ENCODE measurements at regions not wholly inside any gene's neighbourhood (a gene's known extent, or its start where the extent isn't known, plus 50 kb on each side); places are given as distances from the start of the nearest gene placed in this dataset.
A peak's percentile ranks its signal among the peaks of the same experiment; 100 is the strongest.

DNA sequence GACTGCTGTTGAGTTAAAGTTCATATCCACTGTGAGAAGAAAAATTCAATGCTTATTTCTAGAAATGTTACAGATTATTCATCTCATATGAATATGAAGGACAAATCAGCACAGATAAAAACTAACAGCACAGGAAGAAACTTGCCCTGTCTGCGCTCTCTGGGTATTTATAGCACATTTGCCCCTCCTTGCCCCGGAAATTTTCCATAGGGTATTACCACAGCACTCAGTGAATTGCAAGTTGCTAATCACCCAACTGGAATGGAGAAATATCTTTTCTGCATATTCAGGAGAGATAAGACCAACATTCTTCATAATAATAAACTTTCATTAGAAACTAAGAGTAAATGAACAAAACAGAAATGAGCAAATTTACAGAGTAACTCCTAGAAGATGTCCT, 318.0 kb upstream of the KLF12 start:
- no peak for FAIRE-seq

DNA sequence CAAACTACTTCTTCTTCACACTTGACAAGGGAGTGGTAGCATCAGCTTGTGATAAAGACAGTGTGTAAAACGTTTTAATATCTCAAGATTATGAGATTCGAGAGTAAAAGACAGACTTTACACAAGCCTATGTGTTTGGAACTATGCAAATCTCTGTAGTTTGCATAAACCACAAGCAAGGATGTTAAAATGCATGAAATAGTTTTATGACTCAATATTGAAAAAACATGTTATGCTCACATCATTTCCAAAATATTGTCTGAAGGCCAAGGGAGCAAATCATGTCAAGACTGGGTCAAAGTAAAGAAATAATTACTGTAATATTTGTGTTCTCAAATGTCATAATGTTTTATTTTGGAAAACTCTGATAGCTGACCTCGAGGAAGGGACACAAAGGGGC, 316.8 kb upstream of the KLF12 start:
- DNase-seq (ENCODE audit: low spot score in 2 of 2), result no peak
- FAIRE-seq, result no peak

More for the DNA sequence above, 318.0 kb upstream of the KLF12 start:
- no peak for DNase-seq (ENCODE audit: low spot score in 2 of 2)

DNA sequence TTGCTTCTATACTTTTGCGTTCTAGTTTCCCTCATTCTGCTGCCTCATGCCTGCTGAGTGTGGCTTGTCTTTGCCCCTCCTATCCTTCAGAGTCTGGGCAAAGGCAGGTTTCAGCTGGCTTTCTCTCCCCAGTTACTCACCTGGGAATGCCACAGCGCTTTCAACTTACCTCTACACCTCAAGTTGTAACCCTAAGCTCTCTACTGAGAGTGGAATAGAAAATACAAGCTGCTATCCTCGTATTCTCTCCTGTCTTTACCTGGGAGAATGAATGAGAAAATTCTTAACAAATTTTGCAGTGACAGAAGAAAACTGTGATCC, 316.3 kb upstream of the KLF12 start:
- no peak for FAIRE-seq
- DNase-seq (ENCODE audit: low spot score in 2 of 2), result no peak

DNA sequence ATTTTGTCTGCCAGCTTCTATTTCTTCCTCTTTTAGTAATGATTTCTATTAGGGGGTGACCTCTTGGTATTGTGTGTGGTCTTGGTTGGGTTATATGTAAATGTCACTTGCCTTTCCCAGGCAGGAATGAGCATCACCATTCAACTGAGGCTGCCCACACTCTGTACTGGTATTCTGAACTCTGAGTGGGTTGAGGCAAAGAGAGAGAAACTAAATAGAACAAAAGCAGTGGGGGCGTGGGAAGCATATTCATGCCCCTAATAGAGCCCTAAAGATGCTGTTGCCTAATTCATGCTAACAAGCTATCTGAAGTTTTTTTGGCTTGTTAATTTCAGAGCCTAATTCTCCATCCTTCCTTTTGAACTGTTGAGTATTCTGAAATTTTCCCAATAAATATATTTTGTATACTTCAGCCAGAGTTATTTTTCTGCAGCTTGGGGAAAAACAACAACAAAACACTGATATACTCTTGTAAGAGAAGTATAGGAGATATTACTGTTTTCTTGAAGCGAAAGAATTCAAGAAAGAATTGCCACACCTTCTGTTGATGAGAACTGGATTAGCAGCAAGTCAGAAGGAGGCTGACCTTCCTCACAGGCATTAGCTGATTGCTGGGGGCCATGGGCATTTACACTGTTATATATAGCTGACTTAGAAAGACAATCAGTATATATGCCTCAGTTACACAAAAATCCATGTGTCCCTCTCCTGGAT, 315.8 kb upstream of the KLF12 start:
- no peak for DNase-seq (ENCODE audit: low spot score in 2 of 2)
- no peak for FAIRE-seq

DNA sequence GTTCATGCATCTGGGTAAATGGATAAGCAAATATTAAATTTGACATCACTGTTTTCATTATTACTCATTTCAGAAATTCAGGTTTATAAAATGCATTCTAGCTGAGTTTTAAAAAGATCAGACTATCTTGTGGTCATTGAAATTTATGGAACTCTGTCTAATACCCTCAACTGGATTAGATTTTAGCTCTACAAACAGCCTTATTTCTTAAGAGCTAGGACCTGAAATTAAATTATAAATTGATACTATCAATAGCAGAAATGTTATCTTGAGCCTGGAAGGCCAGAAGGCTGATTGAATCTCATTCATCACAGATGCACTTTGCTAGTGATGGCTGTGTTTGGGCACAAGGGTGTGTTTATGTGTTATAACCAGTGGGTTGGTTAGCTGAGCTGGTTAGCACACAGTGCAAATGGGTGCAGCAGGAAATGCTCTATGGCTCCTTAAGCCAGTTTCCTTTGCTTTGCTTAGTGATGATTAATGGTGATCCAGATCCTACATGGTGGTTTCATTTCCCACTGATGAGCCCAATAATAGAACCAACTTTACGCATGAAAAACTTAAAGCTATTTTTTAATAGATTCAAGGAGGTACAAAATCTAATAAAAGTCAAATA, 310.8 kb upstream of the KLF12 start:
- DNase-seq (ENCODE audit: low spot score in 2 of 2), result no peak
- no peak for FAIRE-seq

DNA sequence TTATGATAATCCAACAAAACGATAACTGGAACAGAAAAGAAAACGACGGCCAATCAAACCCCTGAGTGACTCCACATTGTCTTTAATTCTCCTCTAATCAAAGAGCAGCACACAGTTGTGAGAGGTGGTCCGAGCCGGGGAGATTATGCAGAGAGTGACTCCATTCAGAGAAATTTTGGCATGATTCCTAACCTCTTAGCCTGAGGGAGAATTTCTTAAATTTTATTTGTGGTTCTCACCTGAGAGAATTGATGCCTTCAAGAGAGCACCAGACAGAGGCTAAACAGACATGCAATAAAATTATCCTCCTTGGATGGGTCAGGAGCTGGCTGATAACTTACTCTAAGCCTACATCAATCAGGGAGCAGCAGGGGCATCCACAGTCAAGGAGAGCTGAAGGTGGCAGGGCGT, 310.0 kb upstream of the KLF12 start:
- FAIRE-seq (no peak), DNase-seq (ENCODE audit: low spot score in 2 of 2) (no peak)

DNA sequence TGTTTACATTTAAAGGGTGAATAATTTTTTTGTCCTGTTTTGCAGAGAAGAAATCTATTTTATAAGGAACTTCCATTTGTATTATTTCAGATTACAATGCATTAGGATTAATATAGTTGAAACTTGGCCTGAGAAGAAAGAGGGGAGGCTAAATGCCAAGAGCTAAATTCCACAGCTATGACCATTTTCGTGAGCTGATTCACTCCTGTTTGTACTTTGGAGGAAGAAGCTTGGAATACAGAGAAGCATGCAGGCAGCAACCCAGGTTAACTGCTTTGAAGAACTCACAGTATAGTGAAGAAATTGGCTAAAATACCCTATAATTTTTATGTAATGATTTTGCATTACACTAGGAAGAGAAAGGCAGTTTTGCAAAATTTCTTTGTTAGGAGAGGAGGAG, 309.4 kb upstream of the KLF12 start:
- DNase-seq (ENCODE audit: low spot score in 2 of 2), result no peak
- no peak for FAIRE-seq

DNA sequence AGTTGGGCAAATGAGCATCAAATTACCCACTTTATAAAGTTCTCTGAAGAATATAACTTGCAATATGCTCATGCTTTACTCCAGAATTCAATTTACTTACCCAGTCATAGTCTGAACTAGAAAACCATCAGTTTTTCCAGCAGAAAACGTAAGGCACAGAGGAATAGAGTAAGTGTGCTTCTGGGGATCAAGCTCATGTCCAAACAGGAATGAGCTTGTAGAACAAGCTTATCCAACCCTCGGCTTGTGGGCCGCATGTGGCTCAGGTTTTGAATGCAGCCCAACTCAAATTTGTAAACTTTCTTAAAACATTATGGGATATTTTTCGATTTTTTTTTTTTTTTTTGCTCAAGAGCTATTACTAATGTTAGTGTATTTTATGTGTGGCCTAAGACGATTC, 308.5 kb upstream of the KLF12 start:
- DNase-seq (ENCODE audit: low spot score in 2 of 2) (no peak), FAIRE-seq (no peak)

DNA sequence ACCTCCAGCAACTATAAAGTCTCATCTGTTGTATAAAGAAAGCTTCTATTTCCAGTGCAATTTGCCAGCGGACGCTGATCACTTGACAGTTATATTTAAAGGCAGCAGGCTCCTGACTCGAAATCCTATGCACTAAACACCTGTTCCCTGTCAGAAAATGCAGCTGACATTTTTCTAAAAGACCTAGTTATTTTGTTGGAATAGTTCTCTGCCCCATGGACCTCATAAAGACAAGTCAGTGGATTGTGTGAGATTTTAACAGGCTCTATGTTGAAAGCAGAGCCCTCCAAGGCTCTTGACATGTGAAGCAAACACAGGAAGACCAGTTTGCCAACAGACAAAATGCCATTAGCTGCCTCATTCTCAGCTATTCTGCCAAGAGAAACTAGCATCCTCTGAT, 304.7 kb upstream of the KLF12 start:
- no peak for DNase-seq (ENCODE audit: low spot score in 2 of 2)

DNA sequence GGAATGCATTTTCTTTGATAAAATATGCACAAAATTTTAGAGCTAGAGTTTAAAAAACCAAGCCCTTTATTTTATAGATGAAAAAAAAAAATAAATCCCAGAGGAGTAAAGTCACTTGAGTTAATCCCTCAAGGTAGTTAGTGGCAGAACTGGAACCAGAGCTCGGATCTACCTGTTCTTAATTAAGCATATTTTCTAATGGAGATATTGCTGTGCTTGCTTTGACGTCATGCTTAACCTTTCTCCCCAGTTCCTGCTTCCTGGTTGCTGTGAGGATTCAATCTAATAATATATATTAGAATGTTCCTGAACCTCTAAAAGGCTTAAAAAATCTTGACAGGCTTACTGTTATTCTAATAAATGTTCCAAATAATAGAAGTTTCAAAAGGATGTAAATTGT, 300.6 kb upstream of the KLF12 start:
- no peak for FAIRE-seq
- DNase-seq (ENCODE audit: low spot score in 2 of 2), result no peak

More for the DNA sequence above, 304.7 kb upstream of the KLF12 start:
- no peak for FAIRE-seq

DNA sequence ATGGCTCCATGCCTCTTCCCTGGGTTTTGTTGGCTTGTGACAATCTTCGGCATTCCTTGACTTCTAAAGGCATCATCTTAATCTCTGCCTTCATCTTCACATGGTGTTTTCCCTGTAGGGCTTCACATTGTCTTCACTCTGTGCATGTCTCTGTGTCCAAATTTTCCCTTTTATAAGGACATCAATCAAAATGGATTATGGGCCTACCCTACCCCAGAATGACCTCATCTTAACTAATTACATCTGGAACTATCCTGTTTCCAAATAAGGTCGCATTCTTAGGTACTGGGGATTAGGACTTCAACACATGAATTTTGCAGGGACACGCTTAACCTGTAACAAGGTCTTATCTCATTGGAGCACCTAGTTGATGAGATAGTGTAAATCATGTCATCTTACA, 290.3 kb upstream of the KLF12 start:
- FAIRE-seq, result no peak
- no peak for DNase-seq (ENCODE audit: low spot score in 2 of 2)

DNA sequence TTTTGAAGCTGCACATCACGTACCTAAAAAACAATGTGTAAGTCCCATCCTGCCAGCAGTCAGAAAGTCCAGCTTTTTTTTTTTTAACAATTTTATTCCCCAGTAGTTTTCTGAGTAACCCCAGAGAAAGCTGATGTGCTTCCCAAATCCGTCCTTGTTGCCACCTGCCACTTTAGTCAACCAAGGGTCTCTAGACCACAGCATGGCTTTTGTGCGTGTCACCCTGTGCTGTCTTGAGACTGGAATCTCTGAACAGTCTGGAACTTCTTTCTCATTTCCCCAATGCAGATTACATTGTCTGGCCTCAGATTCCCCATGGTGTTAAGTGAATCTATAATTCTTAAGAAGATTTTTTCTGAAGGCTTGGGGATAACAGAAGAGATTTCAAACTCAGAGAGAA, 289.2 kb upstream of the KLF12 start:
- no peak for DNase-seq (ENCODE audit: low spot score in 2 of 2)
- FAIRE-seq, result no peak

DNA sequence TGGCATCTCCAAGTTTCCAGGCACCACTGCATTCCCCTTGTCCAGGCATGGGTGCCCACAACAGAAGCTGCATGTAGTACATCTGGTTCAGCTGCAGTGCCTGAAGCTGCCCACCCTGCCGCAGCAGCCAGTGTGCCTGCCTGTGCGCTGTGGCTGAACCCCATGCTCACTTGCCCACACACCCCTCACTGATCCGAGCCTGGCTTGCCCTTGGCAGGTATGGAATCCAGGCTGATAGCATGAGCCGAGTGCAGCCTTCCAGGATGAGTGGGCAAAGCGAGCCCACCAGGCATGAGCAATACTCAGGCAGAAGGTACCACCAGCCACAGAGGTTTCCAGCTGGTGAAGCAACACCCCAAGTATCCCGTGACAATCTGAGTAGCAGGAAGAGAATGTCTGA, 280.3 kb upstream of the KLF12 start:
- no peak for DNase-seq (ENCODE audit: low spot score in 2 of 2)
- FAIRE-seq, result no peak

DNA sequence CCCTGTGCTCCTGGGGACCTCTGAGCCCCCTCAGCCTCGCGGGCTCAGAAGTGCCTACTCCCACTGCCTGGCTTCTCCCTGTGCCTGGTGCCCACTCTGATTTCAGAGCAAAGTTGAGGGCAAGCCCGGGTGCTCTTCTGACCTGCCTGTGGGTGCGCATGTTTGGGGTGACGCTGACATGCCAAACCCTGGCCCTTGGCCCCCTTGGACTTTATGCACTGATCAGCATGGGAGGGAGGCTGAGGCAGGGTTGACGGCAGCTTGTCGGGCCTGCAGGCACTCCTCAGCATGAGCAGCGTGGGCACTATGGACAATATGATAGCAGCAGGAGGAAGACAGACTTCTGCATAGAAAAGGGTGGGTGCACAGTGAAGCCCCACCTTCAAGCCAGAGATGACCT, 279.3 kb upstream of the KLF12 start:
- FAIRE-seq (no peak), DNase-seq (ENCODE audit: low spot score in 2 of 2) (no peak)

DNA sequence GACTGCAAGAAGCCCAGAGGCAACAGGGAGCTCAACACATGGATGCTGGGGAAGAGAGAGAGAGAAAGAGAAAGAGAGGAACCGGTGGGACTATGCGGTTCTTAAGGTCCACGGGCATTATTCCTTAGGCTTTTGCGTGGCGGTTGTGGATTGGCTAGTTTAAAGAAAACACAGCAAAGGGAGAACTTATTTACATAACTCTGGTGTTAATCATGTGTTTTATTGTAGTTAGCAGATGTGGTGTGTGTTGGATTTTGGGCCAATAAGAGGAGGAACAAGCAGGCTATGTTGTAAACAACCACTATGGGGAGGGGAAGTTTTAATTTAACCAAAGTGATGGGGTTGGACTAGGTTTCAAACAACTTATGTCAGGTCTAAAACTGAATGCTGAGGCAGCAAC, 275.3 kb upstream of the KLF12 start:
- no peak for DNase-seq (ENCODE audit: low spot score in 2 of 2)
- no peak for FAIRE-seq

DNA sequence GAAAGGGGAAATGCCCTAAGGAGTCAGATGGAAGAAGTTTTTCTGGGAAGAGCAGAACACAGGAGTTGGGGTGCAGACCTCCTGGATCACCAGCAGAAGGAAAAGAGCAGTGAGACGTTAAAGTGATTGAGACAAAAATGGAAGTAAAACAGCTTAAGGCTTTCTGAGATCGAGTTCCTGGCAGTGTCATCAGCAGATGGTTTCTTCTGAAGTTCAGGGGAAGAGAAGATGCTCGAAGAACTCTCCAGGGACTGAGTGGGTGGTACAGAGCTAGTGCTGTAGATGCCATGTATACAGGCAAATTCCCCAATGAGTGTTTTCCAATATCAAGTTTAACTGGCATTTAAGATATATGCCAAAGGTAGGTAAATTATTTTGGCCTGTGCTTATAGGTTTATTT, 272.2 kb upstream of the KLF12 start:
- DNase-seq (ENCODE audit: low spot score in 2 of 2) (no peak), FAIRE-seq (no peak)

DNA sequence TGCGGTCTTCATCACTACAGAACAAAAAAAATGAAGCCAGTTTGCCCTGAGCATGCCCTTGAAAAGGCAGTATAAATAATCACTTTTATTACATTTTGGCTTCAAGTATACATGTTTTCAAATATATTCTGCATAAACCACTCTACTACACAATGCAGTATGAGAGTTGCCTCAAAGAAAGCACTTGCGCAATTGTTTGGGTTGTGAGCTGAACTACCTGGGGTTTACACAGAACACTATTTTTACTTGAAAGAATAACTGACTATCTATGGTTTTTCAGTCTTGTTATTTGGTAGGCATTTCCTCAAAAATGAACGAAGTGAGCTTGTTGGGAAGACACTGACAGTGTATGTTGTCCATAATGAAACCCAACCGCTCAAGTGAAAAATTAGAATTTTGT, 264.4 kb upstream of the KLF12 start:
- no peak for DNase-seq (ENCODE audit: low spot score in 2 of 2)
- no peak for FAIRE-seq

DNA sequence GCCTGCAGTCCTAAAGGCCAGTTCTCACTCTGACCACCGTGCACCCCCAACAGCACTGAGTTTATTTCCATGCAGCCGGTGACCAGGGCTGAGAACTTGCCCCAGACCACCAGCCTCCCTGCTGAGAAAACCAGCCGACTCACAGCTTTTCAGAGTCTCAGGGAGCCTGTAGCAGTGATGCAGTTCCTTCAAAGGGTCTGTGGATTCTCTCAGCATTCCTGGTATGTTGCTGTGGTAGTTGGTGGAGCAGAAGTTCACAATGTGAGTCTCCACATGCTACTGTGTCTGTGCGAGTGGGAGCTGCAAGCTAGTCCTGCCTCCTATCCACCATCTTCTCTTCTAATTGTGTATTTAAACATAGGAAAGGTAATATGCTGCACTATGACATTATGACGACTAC, 254.9 kb upstream of the KLF12 start:
- DNase-seq (ENCODE audit: low spot score in 2 of 2) (no peak), FAIRE-seq (no peak)

DNA sequence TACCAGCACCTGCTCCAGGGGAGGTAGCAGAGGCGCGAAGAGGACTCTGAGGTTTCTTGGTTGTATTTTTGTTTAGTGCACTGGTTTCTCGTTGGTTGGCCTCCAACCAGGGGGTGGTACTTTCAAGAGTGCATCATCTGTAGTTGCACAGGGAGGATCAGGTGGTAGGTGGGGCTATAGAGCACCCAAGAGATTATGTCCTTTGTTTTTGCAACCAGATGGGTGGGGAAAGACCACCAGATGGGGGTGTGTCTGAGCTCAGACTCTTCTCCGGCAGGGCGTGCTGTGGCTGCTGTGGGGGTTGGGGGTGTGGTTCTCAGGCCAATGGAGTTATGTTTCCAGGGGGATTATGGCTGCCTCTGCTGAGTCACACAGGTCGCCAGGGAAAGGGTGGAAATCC, 254.4 kb upstream of the KLF12 start:
- DNase-seq (ENCODE audit: low spot score in 2 of 2), result no peak
- FAIRE-seq, result no peak

DNA sequence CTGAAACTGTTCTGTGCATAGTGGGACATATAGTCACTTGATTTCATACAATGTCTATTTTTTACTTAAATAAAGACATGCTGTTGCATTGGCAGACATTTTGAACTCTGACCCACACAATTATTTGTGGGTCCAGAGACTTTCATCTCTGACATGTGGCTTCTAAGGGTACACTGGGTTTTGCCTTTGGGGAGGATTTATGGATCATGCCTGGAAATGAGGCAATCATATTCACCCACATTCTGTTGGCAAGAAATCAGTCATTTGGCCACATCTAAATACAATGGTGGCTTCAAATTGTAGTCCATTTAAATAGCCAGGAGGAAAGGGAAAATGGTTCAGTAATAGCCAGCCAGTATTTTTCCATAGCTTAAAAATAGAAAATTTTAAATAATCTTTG, 238.3 kb upstream of the KLF12 start:
- FAIRE-seq, result no peak
- no peak for DNase-seq (ENCODE audit: low spot score in 2 of 2)

DNA sequence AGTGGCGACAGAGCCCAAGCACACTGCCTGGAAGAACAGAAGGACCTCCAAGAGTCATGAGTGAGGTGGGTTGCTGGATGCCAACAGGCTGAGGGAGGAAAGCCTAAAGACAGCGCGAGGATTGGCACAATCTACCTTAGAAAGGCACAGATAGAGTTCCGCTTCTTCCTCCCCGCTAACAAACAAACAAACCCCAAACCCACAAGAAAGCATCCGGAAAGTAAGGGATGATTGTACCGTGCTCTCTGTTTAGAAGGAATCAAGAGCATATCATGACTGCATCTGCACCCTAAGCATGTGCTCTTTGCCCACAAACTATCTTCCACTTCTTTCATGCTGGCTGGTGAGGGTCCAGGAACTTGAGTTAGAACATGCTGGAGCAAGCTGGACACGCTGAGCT, 233.0 kb upstream of the KLF12 start:
- no peak for FAIRE-seq
- no peak for DNase-seq (ENCODE audit: low spot score in 2 of 2)

DNA sequence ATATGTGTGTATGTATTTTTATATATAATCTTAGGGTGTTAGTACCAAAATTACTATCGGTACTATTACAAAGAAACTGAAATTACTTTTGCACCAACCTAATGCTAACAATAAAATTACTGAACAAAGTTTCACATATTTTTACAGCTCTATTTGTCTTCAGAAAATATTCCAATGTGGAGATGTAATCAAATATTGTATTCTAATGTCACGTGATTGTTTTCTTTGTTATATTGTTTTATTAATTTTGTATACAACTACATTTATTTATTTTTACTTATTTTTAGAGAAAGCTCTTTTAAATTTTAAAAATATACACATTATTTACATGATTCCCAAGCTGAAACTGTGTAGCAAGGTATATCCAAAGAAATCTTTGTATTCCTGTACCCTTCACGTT, 227.1 kb upstream of the KLF12 start:
- FAIRE-seq (peak; percentile 8), DNase-seq (ENCODE audit: low spot score in 2 of 2) (no peak)

DNA sequence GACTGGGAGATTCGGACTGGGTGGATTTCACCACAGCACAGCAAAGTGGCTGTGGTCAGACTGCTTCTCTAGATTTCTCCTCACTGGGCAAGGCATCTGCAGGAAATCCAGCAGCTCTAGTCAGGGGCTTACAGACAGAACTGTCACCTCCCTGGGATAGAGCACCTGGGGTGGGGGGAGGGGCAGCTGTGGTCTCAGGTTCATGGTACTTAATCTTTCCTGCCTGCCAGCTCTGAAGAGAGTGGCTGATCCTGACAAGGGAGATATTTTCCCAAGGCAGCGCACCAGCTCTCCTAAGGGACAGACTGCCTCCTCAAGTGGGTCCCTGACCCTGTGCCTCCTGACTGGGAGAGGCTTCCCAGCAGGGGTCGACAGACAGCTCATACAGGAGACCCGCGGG, 212.8 kb upstream of the KLF12 start:
- no peak for FAIRE-seq
- no peak for DNase-seq (ENCODE audit: low spot score in 2 of 2)
